ENCODE measurements at regions not wholly inside any gene's neighbourhood (a gene's known extent, or its start where the extent isn't known, plus 50 kb on each side); places are given as distances from the start of the nearest gene placed in this dataset.

- no peak for TF ChIP-seq CTCF (IDR thresholded peaks at IDR 0.05; ENCODE audit: extremely low read depth, missing control alignments)
- no peak for DNase-seq (ENCODE audit: low spot score)
Measured at GRCh38 chr3:106746286-106746685, 631.0 kb upstream of the CCDC54 start.

DNA sequence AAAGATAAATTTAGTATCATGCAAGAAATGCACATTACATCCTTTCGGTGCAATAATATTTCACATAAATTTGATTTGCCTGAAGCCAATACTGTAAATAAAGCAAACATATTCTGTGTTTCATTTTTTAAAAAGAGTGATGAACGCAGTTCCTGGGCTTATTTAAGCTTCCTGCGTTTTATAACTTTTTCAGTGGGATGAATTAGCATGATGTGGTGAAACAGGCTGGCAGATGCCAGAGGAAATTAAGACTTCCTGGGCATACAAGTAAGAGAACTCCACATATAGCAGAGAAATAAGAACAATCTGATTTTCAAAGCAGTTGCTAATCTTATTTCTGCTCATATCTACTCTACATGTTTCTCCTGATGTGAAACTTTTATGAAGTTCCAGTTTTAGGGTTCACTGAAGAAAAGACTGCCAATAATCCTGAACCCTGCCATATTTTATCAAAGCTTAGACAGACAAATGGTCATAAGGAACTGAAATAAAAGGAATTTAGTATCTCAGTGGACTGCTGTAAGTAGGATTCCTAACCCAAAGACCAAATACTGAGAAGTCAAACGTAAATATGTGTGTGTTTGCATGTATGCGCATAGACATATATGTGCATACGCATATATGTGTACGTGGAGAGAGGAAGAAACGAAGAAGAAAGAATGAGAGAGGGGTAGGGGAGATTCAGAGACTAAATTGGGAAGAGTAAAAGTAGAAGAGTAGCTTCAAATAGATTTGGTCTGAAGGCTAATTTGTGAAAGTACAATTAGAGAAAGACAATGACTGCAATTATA lies 628.6 kb upstream of the CCDC54 start:
- no peak for TF ChIP-seq CTCF (IDR thresholded peaks at IDR 0.05; ENCODE audit: extremely low read depth, missing control alignments)
- no peak for DNase-seq (ENCODE audit: low spot score)

DNA sequence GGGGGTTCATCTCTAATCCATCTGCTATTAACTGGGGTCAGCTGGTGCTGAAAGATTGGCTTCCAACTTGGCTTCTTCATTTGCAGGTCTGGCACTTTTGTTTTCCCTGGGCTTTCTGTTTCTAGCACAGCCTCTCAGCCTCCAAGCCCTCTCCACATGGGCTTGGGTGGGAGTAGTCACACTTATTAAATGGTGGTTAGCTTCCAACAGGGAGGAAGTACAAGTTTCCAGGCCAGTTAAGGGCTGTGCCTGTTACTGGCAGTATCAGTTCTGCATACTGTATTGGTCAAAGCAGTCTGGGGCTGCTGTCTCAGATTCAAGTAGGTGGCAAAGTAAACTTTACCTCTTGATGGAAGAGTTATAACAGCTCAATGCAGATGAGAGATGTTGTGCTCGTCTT lies 627.1 kb upstream of the CCDC54 start:
- no peak for TF ChIP-seq CTCF (IDR thresholded peaks at IDR 0.05; ENCODE audit: extremely low read depth, missing control alignments)
- no peak for DNase-seq (ENCODE audit: low spot score)

- no peak for TF ChIP-seq CTCF (IDR thresholded peaks at IDR 0.05; ENCODE audit: extremely low read depth, missing control alignments)
- DNase-seq (ENCODE audit: low spot score) = no peak
Measured at GRCh38 chr3:106755336-106755735, 621.9 kb upstream of the CCDC54 start.

- DNase-seq (ENCODE audit: low spot score) = no peak
- TF ChIP-seq CTCF (IDR thresholded peaks at IDR 0.05; ENCODE audit: extremely low read depth, missing control alignments) = no peak
Measured at GRCh38 chr3:106756901-106757300, 620.3 kb upstream of the CCDC54 start.

DNA sequence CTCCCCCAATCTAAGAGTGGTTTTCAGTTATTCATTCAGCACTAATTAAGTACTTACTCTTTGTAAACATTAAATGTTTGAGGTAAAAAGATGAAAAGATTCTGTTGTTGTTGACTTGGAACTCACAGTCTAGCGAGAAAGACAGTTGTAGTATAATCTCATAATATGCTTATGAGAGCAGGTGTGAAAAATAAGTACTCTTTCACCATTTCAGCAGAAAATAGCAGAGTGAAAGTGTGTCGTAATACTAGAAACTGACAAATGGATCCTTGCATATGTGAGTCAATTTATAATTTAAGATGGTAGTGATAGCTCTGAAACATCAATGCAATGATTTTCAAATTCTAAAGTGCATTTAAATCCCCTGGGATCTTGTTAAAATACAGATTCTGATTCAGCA lies 618.8 kb upstream of the CCDC54 start:
- no peak for TF ChIP-seq CTCF (IDR thresholded peaks at IDR 0.05; ENCODE audit: extremely low read depth, missing control alignments)
- DNase-seq (ENCODE audit: low spot score) = no peak

DNA sequence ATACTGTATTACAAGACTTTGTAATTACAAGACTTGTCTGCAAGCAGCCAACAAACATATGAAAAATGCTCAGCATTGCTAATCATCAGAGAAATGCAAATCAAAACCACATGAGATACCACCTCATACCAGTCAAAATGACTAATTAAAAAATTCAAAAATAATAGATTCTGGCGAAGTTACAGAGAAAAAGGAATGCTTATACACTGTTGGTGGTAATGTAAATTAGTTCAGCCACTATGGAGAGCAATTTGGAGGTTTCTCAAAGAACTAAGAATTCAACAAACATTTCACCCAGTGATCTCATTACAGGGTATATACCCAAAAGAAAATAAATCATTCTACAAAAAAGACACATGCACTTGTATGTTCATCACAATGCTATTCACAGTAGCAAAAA lies 617.5 kb upstream of the CCDC54 start:
- no peak for TF ChIP-seq CTCF (IDR thresholded peaks at IDR 0.05; ENCODE audit: extremely low read depth, missing control alignments)
- DNase-seq (ENCODE audit: low spot score) = no peak

All from GM20000 (cell line).